RCC 7860 (cell line): ENCODE measurements at regions not wholly inside any gene's neighbourhood (a gene's known extent, or its start where the extent isn't known, plus 50 kb on each side); places are given as distances from the start of the nearest gene placed in this dataset.
"Not testable (repeated sequence)": the region's sequence is repeated elsewhere in the genome, so short reads cannot be mapped to it uniquely, and the experiment has no call there.

Experiments
- DNase-seq: peaks from one replicate; pipeline ENCODE4 v3.0.0-alpha.2; 2015; ENCODE audit warnings: low spot score
- FAIRE-seq: peaks from 2 replicates; lab custom pipeline; 2012; peaks lifted over from hg19 to GRCh38; lab: Jason Lieb, UNC

DNA sequence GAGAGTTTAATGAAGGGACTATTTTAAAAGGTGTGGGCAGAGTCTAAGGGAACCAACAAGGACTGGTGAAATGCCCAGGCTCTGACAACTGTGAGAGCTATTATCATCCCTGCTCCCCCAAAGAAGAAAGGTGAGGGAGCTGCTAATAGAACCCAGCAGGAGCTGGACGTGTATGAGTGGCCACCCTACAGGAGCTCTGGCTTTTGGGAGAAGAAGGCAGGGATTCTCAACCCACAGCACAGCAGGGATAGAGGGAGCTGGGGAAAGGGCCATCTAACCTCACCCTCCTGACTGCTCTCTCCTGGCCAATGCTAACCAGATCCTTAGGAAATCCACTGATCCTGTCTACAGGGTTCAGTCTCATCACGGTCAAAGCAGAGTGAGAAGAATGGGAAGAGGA, 57.1 kb downstream of the GRIN2B start:
- no peak for DNase-seq
- no peak for FAIRE-seq

DNA sequence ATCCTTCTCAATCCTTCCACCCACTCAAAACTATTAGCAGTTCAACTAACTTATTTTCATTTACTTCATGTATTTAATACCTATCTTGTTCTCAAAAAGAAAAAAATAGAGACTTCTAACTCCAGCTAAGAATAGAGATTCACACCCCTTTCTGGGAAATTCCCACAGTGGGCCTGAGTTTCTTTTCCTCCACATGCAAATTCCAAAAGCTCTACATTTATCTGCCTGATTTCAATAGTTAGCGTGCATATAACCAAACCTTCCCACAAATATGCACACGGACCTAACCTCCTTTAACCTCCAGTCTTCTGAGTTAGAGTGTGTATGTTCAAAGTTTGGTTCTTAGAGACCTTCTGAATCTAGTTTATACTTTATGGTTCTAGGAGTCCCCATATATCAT, 62.5 kb downstream of the GRIN2B start:
- DNase-seq, result no peak
- FAIRE-seq, result no peak

DNA sequence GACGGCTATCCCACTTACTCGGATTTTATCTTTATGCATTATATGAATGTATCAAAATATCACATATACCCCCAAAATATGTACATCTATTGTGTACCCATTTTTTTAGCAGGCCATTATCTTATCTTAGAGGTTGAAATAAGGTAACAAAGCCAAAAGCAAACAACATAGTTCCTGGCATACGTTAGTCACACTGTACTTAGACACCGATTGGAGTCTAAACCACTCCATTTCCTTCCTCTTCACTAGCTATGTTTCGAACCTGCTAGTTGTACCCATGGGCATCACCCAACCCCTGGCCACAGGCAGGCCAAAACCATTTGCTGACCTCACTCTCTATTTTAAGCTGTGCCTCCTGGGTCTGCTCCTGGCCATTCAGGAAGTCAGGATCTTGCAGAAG, 66.3 kb downstream of the GRIN2B start:
- FAIRE-seq, result no peak
- no peak for DNase-seq

DNA sequence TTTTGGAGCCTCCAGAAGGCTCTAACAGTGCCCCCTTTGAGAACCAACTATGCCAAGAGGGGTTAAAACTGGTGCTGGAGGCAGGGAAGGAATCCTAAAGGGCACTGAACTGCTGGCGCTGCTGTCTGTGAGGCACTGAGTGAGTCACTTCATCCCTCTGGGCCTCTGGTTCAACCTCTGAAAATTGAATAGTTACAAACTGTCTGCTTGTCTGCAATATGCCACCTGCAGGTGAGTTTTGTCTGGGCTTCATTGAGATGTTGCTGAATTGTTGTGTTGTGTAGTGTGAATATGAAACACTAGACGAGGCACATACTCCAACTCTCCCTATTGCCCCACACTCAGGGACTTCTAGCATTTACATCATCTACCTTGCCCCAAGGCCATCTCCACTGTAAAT, 68.0 kb downstream of the GRIN2B start:
- FAIRE-seq, result no peak
- no peak for DNase-seq

DNA sequence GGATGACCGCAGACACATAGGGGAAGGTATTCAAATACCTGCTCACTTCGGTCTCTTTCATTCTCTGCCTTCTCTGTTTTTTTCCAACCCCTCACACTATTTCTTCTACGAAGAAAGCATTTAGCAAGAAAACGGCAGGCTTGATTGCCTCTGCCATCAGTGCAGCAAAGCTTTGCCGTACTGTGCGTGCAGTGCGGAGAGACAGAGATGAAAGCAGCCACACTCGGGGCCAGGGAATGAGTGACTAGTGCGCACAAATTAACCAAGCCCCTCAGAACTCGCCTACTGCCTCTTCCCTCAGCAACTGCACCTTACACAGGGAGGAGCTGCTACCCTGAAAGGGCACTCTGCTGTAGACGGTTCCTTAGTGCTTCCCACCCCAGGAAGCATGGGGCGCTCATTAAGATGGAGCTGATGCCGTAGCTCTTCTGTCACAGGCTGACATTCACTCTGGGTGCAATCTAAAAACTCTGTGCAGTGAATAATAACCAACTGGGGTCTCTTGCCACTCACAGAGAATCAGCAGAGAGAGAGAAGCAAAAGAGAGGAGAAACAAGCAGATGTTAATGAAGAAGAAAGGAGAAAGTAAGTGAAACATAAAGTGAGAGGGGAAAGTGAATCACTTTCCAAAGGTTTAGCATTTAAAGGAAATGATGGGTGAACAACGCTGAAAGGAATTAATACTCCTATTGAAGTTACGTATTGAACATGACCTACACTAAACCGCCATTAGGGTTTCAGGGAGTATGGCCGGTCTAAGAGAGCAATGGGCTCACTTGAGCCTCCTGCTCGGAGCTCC, 69.4 kb downstream of the GRIN2B start:
- FAIRE-seq, result no peak
- DNase-seq, result no peak

DNA sequence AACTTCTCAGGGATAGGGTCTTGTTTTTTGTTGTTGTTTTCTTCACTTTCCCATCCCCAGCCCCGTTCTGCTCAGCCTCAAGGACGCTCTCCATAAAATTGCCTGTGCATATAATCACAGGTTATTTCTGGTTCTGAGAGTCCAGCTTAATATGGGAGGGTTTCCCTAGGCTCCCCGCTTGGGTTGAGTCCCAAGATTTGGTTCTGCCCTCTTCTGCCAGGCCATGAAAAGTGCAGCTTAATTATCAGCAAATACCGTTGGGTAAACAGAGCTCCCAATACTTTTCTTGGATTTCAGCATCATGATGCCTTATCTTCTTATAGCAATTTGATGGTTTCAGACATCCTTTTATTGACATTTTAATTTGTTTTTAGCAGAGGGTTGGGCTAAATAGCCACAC, 75.6 kb downstream of the GRIN2B start:
- FAIRE-seq, result no peak
- DNase-seq, result no peak

DNA sequence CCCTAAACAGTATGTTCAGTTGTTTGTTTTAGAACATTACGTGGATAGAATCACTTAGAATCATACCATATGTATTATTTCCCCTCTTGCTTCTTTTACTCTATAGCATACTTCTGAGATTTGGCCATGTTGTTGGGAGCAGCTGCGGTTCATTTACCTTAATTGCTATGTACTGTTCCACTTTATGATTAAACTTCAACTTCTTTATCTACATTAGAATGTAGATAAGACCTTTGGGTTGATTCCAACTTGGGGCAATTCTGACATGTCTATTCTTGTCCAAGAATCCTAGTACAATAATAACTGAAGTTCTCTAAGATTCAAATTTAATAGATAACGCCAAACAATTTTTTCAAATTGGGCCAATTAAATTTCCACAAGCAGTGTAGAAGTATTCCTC, 80.7 kb downstream of the GRIN2B start:
- FAIRE-seq (no peak), DNase-seq (no peak)

DNA sequence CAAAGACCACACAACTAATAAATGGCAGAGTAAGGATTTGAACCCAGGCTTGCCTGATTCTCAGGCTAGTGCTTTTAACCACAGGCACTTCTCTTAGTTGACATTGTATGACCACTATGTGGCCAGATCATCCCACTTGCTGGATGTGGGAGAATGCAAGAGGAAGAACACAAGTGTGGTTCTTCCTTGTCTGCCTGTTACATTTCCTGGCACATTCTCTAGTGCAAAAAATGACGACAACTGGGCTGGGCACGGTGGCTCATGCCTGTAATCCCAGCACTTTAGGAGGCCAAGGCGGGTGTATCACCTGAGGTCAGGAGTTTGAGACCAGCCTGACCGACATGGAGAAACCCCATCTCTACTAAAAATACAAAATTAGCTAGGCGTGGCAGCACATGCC, 83.0 kb downstream of the GRIN2B start:
- not testable (repeated sequence) for DNase-seq, FAIRE-seq

DNA sequence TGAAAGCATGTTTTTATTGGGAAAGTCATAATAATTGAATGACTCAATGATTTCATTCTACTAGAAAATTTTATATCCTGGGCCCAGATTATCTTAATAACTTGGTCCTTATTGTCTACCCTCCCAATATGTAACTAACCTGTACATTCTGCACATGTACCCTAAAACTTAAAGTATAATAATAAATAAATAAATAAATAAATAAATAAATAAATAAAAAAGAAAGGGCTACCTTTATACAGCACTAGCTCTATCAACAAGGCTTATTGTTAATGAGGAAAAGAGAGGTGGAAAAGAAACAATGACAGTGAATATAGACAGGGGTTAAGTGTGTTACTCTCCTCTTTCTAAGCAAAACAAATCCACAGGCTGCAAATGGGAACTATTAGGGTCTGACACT, 83.6 kb downstream of the GRIN2B start:
- DNase-seq (no peak), FAIRE-seq (no peak)

DNA sequence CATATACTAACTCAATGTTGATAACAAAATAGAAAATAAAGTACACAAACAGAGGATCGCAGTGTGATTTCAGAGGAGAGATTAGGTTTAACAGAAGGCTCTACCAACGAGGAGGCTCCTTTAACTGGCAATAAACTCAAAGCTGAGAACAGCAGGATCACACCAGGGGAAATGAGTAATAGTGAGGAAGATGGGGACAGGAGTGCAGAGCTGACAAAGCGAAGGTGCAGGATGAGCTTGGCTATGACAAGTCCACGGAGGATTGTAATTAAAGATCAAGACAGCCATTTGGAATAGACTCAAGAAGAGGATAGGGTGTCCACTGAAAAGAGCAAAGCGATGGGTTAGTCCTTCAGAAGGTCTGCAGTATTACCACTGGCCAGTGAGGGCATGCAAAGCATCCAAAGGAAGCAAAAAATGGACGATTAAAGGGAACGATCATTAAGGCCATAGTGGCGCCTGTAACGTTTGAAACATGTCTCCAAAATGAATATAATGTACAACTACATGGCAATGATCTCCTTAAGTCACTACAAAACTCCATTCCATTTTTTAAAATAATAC, 85.3 kb downstream of the GRIN2B start:
- FAIRE-seq (peak; percentile 45), DNase-seq (peak; percentile 49)

DNA sequence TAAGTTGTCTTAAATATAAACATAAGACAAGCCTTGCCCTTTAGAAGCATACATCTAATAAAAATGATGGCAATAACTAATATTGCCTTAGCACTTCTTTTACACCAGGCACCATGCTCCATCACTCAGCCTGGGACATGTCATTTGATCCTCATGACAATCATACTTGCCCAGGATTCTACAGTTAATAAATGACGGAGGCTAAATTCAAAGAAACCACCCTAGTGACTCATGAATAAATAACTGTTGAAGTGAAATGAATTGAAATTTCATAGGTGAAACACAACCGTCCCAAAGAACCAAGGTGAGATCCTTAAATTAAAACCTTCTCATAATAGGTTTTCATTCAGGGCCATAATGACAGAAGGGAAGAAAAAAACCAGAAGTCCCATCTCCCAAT, 89.5 kb downstream of the GRIN2B start:
- DNase-seq (peak; percentile 20), FAIRE-seq (peak; percentile 88)

DNA sequence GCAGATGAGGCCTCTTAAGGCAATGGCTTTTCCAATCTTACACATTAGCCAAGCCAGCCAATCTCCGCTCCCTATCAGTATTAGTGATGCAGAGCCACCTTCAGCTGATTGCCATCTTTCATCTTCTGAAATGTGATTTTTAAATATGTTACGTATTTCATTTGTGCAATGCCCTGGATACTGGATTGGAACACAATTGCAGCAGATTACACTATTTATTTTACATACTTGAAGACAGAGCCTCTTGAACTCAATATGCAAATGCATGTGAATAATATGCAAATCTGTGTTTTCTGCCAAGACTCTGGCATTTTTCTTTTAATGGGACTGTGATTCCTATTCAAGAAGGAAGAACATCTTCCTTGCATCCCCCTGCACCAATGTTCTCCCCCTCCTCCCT, 90.5 kb downstream of the GRIN2B start:
- FAIRE-seq (no peak), DNase-seq (no peak)

DNA sequence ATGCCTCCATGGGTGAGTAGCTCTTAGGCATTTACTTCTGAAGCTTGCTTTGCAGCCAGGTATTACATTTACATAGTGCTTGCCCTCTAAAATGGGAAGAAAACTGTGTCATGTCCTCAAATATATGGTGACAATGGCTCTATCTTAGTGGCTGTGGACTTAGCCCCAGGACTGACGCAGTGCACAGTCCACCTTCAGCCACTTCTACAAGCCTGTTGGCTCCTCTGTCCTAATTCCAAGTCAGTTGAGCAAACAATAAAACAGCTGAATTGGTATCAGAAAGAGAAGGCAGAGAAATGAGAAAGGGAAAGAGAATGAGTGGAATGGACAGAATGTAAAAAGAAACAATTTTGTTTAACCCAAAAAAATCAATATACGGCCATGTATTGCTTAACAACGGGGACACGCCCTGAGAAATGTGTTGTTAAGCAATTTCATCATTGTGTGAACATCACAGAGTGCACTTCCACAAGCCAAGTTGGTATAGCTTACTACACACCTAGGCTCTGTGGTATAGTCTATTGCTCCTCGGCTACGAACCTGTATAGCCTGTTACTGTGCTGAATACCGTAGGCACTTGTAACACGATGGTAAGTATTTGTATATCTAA, 93.5 kb downstream of the GRIN2B start:
- DNase-seq (no peak), FAIRE-seq (no peak)

DNA sequence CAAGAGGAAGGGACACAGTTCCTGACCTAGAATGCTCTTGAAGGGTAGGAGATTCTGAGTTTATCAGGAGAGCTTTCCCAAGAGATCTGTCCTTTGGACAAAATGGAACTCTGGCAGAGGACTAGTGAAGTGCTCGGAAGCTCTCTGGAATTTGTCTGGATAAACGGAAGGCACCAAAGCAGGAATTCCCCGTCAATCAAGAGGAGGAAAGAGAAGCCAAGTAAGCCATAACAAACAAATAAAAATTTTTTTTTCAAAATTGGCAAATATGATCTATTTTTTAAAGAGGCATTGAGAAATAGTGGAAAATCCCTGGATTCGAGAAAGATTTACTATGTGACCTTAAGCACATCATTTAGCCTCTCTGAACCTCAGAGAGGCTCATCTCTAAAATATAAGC, 99.2 kb downstream of the GRIN2B start:
- DNase-seq, result no peak
- FAIRE-seq, result no peak

DNA sequence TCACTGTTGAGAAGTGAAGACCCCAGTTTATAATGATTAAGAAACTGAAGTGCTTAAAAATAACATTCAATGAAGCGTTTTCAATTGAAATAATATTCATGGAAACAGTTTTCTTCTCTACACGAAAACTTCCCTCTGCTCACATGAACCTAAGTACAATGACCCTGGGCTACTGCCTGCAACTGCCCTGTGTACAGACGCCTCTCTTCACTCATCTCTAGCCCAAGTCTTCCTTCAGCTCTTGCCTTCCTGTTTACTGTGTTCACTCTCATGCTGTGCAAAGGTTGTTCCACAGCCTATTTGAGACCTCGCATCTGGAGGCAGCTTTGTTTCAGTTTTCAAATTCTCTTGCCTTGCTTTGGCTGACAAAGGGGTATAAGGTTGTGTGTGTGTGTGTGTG, 100.8 kb downstream of the GRIN2B start:
- no peak for FAIRE-seq

DNA sequence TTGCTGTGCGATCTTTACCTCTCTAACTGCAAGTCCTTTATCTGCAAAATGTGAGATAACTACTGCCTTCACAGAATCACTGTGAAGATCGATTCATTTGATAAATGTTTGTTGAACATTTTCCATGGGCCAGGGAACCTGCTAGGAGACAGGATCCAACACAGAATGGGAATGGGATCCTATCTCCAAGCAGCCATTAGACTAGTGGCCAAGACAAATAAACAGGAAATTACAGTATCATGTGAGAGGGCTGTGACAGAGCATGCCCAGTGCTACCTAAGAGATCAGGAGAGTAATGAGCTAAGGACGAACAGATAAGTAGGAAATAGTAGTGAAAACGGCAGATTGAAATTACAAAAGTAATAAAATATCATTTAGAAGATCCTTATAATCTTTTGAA, 105.7 kb downstream of the GRIN2B start:
- DNase-seq, result no peak
- FAIRE-seq, result no peak

More for the DNA sequence above, 100.8 kb downstream of the GRIN2B start:
- DNase-seq, result no peak

DNA sequence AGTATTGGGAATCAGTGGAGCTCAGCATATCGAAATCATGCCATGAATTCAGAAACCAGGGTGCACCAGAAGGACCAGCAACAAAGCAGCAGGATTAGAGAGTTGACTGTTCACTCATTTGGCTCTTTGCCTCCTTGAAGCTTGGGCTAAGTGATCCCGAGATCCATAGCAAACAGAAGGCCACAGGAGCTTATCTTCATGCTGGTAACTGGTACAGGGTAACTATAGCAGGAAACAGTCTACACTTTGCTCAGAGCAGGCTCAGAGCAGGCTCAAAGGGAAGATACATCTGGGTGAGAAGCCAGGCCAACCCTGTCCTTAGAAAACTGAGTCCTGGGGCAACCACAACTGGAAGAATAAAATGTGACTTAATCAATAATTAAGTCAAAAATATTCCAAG, 111.1 kb downstream of the GRIN2B start:
- FAIRE-seq (no peak), DNase-seq (no peak)

DNA sequence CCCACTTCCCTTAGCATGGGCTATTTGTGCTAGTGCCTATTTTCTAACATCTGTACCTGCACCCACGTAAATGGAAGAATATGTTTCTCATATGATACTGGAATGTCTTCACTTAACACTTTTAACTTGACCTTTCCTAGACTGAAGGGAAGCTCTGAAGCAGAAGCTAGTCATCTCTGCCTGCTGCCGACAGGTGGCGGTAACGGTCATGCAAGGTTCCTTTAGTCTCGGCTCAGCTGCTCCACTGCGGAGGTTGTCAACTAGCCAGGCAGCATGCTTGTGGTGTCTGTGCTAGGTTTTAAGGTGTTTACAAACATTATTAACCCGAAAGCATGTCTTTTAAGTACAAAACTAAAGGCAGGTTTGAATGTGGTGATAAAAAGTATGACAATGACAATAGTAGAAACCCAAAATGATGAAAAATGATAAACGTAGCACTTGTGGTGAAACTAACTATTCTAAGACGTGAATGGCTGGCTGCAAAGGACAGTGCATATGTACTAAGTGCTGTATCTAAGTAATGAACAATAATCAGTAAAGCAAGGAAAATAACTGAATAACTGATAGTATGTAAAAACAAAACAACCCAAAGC, 117.2 kb downstream of the GRIN2B start:
- DNase-seq (peak; percentile 53), FAIRE-seq (peak; percentile 47)

DNA sequence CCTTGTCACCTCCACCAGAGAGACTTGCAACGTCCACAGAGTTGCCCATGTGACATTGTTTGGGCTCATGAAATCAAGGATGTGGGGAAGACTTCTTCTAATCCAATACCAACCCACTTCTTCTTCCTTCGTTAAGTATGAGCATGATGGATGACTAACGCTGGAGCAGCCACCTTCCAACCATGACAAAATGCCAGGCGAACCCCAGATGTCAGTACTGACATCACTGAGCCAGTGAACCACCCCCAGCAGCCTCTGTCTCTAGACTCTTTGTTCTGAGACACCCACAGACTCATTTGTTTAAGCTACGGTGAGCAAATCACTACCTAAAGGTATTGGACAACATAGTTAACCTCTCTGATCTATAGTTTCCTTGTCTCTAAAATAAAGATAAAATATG, 123.7 kb downstream of the GRIN2B start:
- DNase-seq, result no peak
- no peak for FAIRE-seq

DNA sequence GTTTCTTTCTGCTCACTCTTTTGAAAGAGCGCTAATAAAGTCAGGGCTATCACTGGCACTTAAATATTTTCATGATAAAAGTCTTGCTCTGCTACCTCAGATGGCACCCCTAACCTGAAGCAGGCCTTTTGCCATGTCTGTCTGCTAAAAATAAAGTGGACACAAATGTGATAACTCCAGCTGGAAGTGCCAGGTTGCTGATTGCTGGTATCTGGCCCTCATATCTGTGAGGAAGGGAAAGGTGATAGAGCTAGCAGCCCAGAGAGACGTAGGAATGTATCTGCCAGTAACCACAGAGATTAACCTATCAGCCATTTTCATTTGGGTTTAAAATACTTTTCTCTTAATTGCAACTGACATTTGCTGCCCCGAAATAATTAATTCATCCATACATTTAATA, 127.9 kb downstream of the GRIN2B start:
- no peak for FAIRE-seq

DNA sequence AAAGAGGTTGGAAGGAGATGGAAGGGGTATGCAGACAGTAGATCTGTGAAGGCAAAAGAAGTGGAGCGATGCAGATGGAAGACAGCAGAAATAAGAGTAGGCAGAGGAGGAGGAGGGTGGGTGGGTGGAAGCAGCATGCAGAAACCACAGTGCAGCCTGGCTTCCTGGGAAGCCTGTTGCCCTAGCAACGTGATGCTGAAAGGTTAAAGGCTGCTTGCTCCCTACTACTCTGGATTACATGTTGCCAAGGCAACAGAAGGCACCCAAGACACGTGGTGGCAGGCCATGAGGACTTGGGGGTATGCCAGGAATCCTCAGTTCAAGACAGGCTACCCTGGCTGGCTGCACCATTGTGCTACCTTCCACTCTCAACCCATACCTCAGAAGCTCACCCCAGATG, 129.6 kb downstream of the GRIN2B start:
- DNase-seq (no peak), FAIRE-seq (no peak)

More for the DNA sequence above, 127.9 kb downstream of the GRIN2B start:
- DNase-seq, result no peak

DNA sequence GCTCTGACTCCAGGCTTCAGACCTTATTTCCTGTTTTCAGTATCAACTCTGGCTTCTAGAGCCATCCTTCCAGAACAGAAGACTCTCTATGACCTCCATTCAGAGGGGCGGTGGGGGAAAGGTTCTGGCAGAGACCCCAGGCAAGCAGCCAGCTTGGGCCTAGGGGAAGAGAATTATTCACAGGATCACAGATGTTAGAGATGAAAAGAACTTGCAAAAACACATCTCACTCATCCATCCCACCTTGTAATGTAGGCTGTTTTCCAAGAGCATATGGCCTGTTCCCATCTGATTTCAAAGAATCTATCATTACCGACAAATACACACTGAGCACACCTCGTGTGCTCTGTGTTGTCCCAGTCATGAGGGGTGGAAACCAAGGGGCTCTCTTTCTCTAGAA, 131.9 kb downstream of the GRIN2B start:
- DNase-seq (no peak), FAIRE-seq (no peak)
